SK-N-SH (cell line): ENCODE measurements at regions not wholly inside any gene's neighbourhood (a gene's known extent, or its start where the extent isn't known, plus 50 kb on each side); places are given as distances from the start of the nearest gene placed in this dataset.

Source experiments
- CTCF ChIA-PET: fragments of 300-600, 350-600 bp; formaldehyde crosslinking; extraction: SDS; loops from one replicate; lab custom pipeline; 2021; lab: Yijun Ruan, JAX
- POLR2A ChIA-PET: fragments of 350-600 bp; sonication (Branson Sonifier 250); formaldehyde crosslinking; extraction: SDS; loops from one replicate; lab custom pipeline; 2020; ENCODE audit warnings: antibody characterized with exemption, inconsistent platforms; lab: Yijun Ruan, JAX
- DNase-seq: peaks from one replicate; pipeline ENCODE4 v3.0.0; 2012
- H2AFZ ChIP-seq: fragments of 200-600 bp; sonication (generic); 2 replicates; pipeline ENCODE4 v1.8.1; 2016; ENCODE audit warnings: antibody characterized with exemption, mild to moderate bottlenecking, low read depth
- H3F3A ChIP-seq: fragments of 200-600 bp; sonication (generic); replicated peaks from 2 replicates; pipeline ENCODE3; 2016; ENCODE audit warnings: antibody characterized with exemption, mild to moderate bottlenecking; ENCODE audit not compliant: insufficient read depth
- H3K27ac ChIP-seq, 2 experiments: fragments of 200-500 bp in 1 of 2; fragments of 200-600 bp in 1 of 2; sonication (Bioruptor generic) in 1 of 2; sonication (generic), shearing (Covaris generic) in 1 of 2; 2 replicates each; pipeline versions ENCODE4 v1.5.1 to v1.6.1; 2014 to 2016; ENCODE audit warnings: low read depth in 2 of 2, inconsistent platforms in 1 of 2, low read length in 1 of 2, mild to moderate bottlenecking in 1 of 2, mixed read lengths in 1 of 2
- H3K27me3 ChIP-seq: fragments of 200-600 bp; sonication (generic), shearing (Covaris generic); 2 replicates; pipeline ENCODE4 v1.6.1; 2016; ENCODE audit warnings: mixed run types; ENCODE audit not compliant: insufficient read depth
- H3K36me3 ChIP-seq, 2 experiments: fragments of 200-500 bp in 1 of 2; fragments of 200-600 bp in 1 of 2; sonication (Bioruptor generic) in 1 of 2; sonication (generic) in 1 of 2; replicated peaks in 1 of 2; 2 replicates each; pipeline versions ENCODE3 to v1.5.1; 2014 to 2016; ENCODE audit warnings: low read length in 1 of 2, mild to moderate bottlenecking in 1 of 2; ENCODE audit not compliant: insufficient read depth in 2 of 2, control insufficient read depth in 1 of 2
- H3K4me1 ChIP-seq, 2 experiments: fragments of 200-500 bp in 1 of 2; fragments of 200-600 bp in 1 of 2; sonication (Bioruptor generic) in 1 of 2; sonication (generic), shearing (Covaris generic) in 1 of 2; 2 replicates each; pipeline versions ENCODE4 v1.5.1 to v1.6.1; 2014 to 2016; ENCODE audit warnings: low read depth in 1 of 2, low read length in 1 of 2, mixed run types in 1 of 2; ENCODE audit not compliant: insufficient read depth in 2 of 2, control insufficient read depth in 1 of 2
- H3K4me2 ChIP-seq: fragments of 200-600 bp; sonication (generic), shearing (Covaris generic); 2 replicates; pipeline ENCODE4 v1.6.1; 2017; ENCODE audit warnings: mixed run types
- H3K4me3 ChIP-seq, 2 experiments: fragments of 200-500 bp in 1 of 2; fragments of 200-600 bp in 1 of 2; sonication (Bioruptor generic) in 1 of 2; sonication (generic), shearing (Covaris generic) in 1 of 2; 2 replicates each; pipeline versions ENCODE4 v1.5.1 to v1.8.1; 2014 to 2016; ENCODE audit warnings: low read depth in 2 of 2, inconsistent platforms in 1 of 2, low read length in 1 of 2, mild to moderate bottlenecking in 1 of 2, mixed read lengths in 1 of 2, moderate library complexity in 1 of 2
- H3K79me2 ChIP-seq: fragments of 200-600 bp; sonication (generic); 2 replicates; pipeline ENCODE4 v1.8.1; 2017; ENCODE audit warnings: mild to moderate bottlenecking; ENCODE audit not compliant: insufficient read depth
- H3K9ac ChIP-seq: fragments of 200-600 bp; sonication (generic); 2 replicates; pipeline ENCODE4 v1.6.1; 2017; ENCODE audit warnings: mixed run types
- H3K9me2 ChIP-seq: fragments of 200-600 bp; sonication (generic); 2 replicates; pipeline ENCODE4 v1.6.1; 2017; ENCODE audit warnings: mixed run types
- H3K9me3 ChIP-seq: fragments of 200-600 bp; sonication (generic); 2 replicates; pipeline ENCODE4 v1.6.1; 2017; ENCODE audit warnings: mixed run types, mild to moderate bottlenecking, moderate library complexity
- H4K20me1 ChIP-seq: fragments of 200-600 bp; sonication (generic); 2 replicates; pipeline ENCODE4 v1.6.1; 2017; ENCODE audit warnings: mild to moderate bottlenecking, mixed run types; ENCODE audit not compliant: insufficient read depth
- FOXJ3 ChIP-seq: sonication (generic); formaldehyde crosslinking; IDR thresholded peaks from 2 replicates; pipeline ENCODE4 v1.5.1; 2020; ENCODE audit warnings: mild to moderate bottlenecking, missing genetic modification reagents
- FOXM1 ChIP-seq: IDR thresholded peaks from 2 replicates; pipeline ENCODE4 v1.4.0; 2012; ENCODE audit warnings: low read depth, mild to moderate bottlenecking
- USF1 ChIP-seq: IDR thresholded peaks from 2 replicates; pipeline ENCODE4 v1.4.0; 2012; ENCODE audit warnings: low read depth, borderline replicate concordance
- WGBS: methylation state at CpG from one replicate; pipeline ENCODE4 v1.1.6; 2017; ENCODE audit warnings: low lambda C conversion rate; 5-methylcytosine and 5-hydroxymethylcytosine counted together
- TF ChIP-seq, protein P1 (sequence below): fragments of 200-600 bp; sonication (generic); IDR thresholded peaks from 2 replicates; pipeline ENCODE4 v1.6.1; 2017; ENCODE audit warnings: antibody characterized with exemption, mild to moderate bottlenecking, moderate library complexity

DNA sequence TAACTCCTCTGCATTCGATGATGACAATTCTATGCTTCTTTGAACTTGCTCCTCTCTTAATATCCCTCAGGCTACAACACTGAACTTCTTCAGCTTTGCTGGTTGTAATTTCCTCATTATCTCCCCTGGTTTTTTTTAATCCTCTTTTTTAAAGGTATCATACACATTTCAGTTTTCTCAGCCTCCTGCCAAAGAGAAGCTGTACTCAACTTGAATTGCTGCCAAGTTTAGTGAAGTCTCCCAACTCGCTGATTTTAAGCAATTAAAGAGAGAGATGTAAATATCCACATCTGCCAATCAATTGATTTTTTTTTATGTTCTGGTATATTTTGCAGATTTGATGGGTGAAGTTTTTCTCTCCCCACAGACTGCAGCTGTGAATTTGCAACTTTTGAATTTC is 817.8 kb downstream of the GALC start:
- no peaks in the 10 kb centered on the region; a peak in 1 of 4 replicates for H3K4me1 ChIP-seq
- ChIA-PET CTCF (no interaction called here), POLR2A (no interaction called here)
- under 1% methylated on average over 2 of the region's 2 CpGs for whole genome bisulfite sequencing
- no peaks in the 10 kb centered on the region for H3K79me2 ChIP-seq
- no peaks in the 10 kb centered on the region for H3K27me3 ChIP-seq
- H3K27ac ChIP-seq, result no peak overlapping the region
- no peaks in the 10 kb centered on the region for H3K9me2 ChIP-seq
- no peak overlapping the region for H3K4me2 ChIP-seq
- H3K36me3 ChIP-seq, result no peaks in the 10 kb centered on the region
- no peaks in the 10 kb centered on the region for H4K20me1 ChIP-seq
- no peak for DNase-seq
- no peaks in the 10 kb centered on the region for H3F3A ChIP-seq
- no peak for TF ChIP-seq FOXJ3
- H3K9ac ChIP-seq, result no peak overlapping the region
- no peak overlapping the region for H2AFZ ChIP-seq
- no peaks in the 10 kb centered on the region; the same call in 1 of the 2 replicates for H3K9me3 ChIP-seq
- H3K4me3 ChIP-seq, result no peak overlapping the region

DNA sequence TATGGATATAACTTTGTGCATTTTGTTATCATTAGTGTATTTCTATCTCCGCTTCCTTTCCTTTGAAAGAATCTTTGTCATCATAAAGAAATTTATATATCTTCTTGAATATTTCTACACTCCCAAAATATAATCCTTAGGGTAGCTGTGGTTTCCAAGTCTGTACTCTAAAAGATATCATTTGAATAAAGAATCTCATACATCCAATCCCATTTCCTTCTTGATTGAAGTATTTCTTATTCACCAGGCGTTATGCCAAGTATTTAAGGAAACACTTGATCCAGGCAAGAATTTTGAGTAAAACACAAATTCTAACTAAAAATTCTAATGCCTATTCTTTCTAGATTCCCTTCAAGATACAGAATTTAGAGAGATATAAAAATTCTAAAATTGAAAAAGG is 821.8 kb downstream of the GALC start:
- H4K20me1 ChIP-seq, result no peaks in the 10 kb centered on the region
- no peak overlapping the region for H3K4me2 ChIP-seq
- no peak overlapping the region for H3K4me3 ChIP-seq
- no peaks in the 10 kb centered on the region for H3K36me3 ChIP-seq
- DNase-seq, result no peak
- H3K9me2 ChIP-seq, result no peaks in the 10 kb centered on the region
- no peaks in the 10 kb centered on the region for H3K27me3 ChIP-seq
- TF ChIP-seq, protein P1, sequence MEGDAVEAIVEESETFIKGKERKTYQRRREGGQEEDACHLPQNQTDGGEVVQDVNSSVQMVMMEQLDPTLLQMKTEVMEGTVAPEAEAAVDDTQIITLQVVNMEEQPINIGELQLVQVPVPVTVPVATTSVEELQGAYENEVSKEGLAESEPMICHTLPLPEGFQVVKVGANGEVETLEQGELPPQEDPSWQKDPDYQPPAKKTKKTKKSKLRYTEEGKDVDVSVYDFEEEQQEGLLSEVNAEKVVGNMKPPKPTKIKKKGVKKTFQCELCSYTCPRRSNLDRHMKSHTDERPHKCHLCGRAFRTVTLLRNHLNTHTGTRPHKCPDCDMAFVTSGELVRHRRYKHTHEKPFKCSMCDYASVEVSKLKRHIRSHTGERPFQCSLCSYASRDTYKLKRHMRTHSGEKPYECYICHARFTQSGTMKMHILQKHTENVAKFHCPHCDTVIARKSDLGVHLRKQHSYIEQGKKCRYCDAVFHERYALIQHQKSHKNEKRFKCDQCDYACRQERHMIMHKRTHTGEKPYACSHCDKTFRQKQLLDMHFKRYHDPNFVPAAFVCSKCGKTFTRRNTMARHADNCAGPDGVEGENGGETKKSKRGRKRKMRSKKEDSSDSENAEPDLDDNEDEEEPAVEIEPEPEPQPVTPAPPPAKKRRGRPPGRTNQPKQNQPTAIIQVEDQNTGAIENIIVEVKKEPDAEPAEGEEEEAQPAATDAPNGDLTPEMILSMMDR, result no peak
- no peak for TF ChIP-seq USF1
- TF ChIP-seq, all 33 proteins: peak for 0
- no peaks in the 10 kb centered on the region; a peak in 1 of 4 replicates for H3K4me1 ChIP-seq
- no peaks in the 10 kb centered on the region for H3K79me2 ChIP-seq
- H3F3A ChIP-seq, result no peaks in the 10 kb centered on the region
- H2AFZ ChIP-seq, result no peak overlapping the region
- H3K9ac ChIP-seq, result no peak overlapping the region
- ChIA-PET CTCF (no interaction called here), POLR2A (no interaction called here)
- no peak overlapping the region for H3K27ac ChIP-seq
- H3K9me3 ChIP-seq, result no peaks in the 10 kb centered on the region; the same call in 1 of the 2 replicates
- 8% methylated on average over 2 of the region's 2 CpGs for WGBS

DNA sequence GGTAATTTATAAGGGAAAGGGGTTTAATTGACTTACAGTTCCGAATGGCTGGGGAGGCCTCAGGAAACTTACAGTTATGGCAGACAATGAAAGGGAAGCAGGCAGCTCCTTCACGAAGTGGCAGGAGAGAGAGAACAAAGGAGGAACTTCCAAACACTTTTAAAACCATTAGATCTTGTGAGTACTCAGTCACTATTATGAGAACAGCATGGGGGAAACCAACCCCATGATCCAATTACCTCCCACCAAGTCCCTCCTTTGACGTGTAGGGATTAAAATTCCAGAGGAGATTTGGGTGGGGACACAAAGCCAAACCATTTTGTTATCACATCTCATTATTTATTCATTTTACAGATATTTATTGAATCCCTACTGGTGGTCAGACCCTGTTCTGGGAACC is 822.8 kb downstream of the GALC start:
- no peak overlapping the region for H3K4me3 ChIP-seq
- H3K36me3 ChIP-seq, result no peaks in the 10 kb centered on the region
- H3K9me3 ChIP-seq, result no peaks in the 10 kb centered on the region; the same call in 1 of the 2 replicates
- no peaks in the 10 kb centered on the region for H3F3A ChIP-seq
- H3K27me3 ChIP-seq, result no peaks in the 10 kb centered on the region
- no peaks in the 10 kb centered on the region for H4K20me1 ChIP-seq
- no peaks in the 10 kb centered on the region for H3K9me2 ChIP-seq
- 3% methylated on average over 3 of the region's 3 CpGs for WGBS
- no peak for DNase-seq
- CTCF ChIA-PET, result no interaction called here
- no peak overlapping the region for H3K4me2 ChIP-seq
- H3K79me2 ChIP-seq, result no peaks in the 10 kb centered on the region
- H2AFZ ChIP-seq, result no peak overlapping the region; the same call in 1 of the 2 replicates
- no peak overlapping the region for H3K27ac ChIP-seq
- TF ChIP-seq FOXM1 (no peak), USF1 (no peak)
- TF ChIP-seq, all 33 proteins: peak for 0
- Histone ChIP-seq H3K4me1 (no peaks in the 10 kb centered on the region; a peak in 1 of 4 replicates), H3K9ac (no peak overlapping the region)
- POLR2A ChIA-PET, result no interaction called here
